ENCODE measurements at regions not wholly inside any gene's neighbourhood (a gene's known extent, or its start where the extent isn't known, plus 50 kb on each side); places are given as distances from the start of the nearest gene placed in this dataset.

GRCh38 chr17:79539944-79540705, 70.7 kb downstream of the RBFOX3 start:
- TF ChIP-seq POLR2AphosphoS5 (IDR thresholded peaks at IDR 0.05) (no peak), EP300 (IDR thresholded peaks at IDR 0.05) (no peak), POLR2A (IDR thresholded peaks at IDR 0.05) (no peak), CTCF (IDR thresholded peaks at IDR 0.05) (no peak)
- Histone ChIP-seq H3K27ac (no peak overlapping the region), H3K36me3 (no peaks in the 10 kb centered on the region), H3K9me3 (no peaks in the 10 kb centered on the region), H3K4me1 (no peaks in the 10 kb centered on the region), H3K27me3 (peaks cover 34% of the 10 kb centered on the region), H3K4me3 (no peak overlapping the region)
- ATAC-seq, result no peak
- WGBS, 2 donors (ENCODE audit: low coverage in 1 of 2), result 67 to 74% methylated on average over 8 to 12 of the region's 25 CpGs

- Histone ChIP-seq H3K4me1 (no peaks in the 10 kb centered on the region), H3K36me3 (no peaks in the 10 kb centered on the region), H3K27ac (no peak overlapping the region), H3K9me3 (no peaks in the 10 kb centered on the region), H3K4me3 (no peak overlapping the region), H3K27me3 (peaks cover 23% of the 10 kb centered on the region)
- TF ChIP-seq CTCF (IDR thresholded peaks at IDR 0.05) (no peak), POLR2A (IDR thresholded peaks at IDR 0.05) (no peak), EP300 (IDR thresholded peaks at IDR 0.05) (no peak), POLR2AphosphoS5 (IDR thresholded peaks at IDR 0.05) (no peak)
- ATAC-seq, result no peak
- WGBS, 2 donors (ENCODE audit: low coverage in 1 of 2), result 91% methylated on average over 5 of the region's 6 CpGs; no CpG with 5 or more reads in 1 of the 2 donors
Observed at GRCh38 chr17:79538291-79538690, 72.6 kb downstream of the RBFOX3 start.

- Histone ChIP-seq H3K4me1 (no peaks in the 10 kb centered on the region), H3K9me3 (no peaks in the 10 kb centered on the region), H3K4me3 (no peak overlapping the region), H3K27ac (no peak overlapping the region), H3K36me3 (no peaks in the 10 kb centered on the region), H3K27me3 (peaks cover 24% of the 10 kb centered on the region)
- ATAC-seq, result no peak
- no peak for TF ChIP-seq EP300 (IDR thresholded peaks at IDR 0.05)
- TF ChIP-seq POLR2A (IDR thresholded peaks at IDR 0.05), result no peak
- no peak for TF ChIP-seq CTCF (IDR thresholded peaks at IDR 0.05)
- no peak for TF ChIP-seq POLR2AphosphoS5 (IDR thresholded peaks at IDR 0.05)
- 100% methylated on average over 1 of the region's 4 CpGs; no CpG with 5 or more reads in 1 of the 2 donors for WGBS, 2 donors (ENCODE audit: low coverage in 1 of 2)
Observed at GRCh38 chr17:79537686-79538085, 73.2 kb downstream of the RBFOX3 start.

GRCh38 chr17:79537061-79537460, 73.8 kb downstream of the RBFOX3 start:
- no peak for ATAC-seq
- no peak overlapping the region for H3K27ac ChIP-seq
- WGBS, 2 donors (ENCODE audit: low coverage in 1 of 2), result 86 to 88% methylated on average over 1 to 7 of the region's 7 CpGs
- TF ChIP-seq CTCF (IDR thresholded peaks at IDR 0.05) (no peak), EP300 (IDR thresholded peaks at IDR 0.05) (no peak), POLR2AphosphoS5 (IDR thresholded peaks at IDR 0.05) (no peak), POLR2A (IDR thresholded peaks at IDR 0.05) (no peak)
- no peaks in the 10 kb centered on the region for H3K4me1 ChIP-seq
- H3K27me3 ChIP-seq, result peaks cover 30% of the 10 kb centered on the region
- no peaks in the 10 kb centered on the region for H3K36me3 ChIP-seq
- H3K4me3 ChIP-seq, result no peak overlapping the region
- no peaks in the 10 kb centered on the region for H3K9me3 ChIP-seq

GRCh38 chr17:79536212-79536840, 74.5 kb downstream of the RBFOX3 start:
- TF ChIP-seq POLR2A (IDR thresholded peaks at IDR 0.05) (no peak), CTCF (IDR thresholded peaks at IDR 0.05) (no peak), EP300 (IDR thresholded peaks at IDR 0.05) (no peak), POLR2AphosphoS5 (IDR thresholded peaks at IDR 0.05) (no peak)
- ATAC-seq, result no peak
- Histone ChIP-seq H3K9me3 (no peaks in the 10 kb centered on the region), H3K27me3 (peaks cover 32% of the 10 kb centered on the region), H3K36me3 (no peaks in the 10 kb centered on the region), H3K27ac (no peak overlapping the region), H3K4me1 (no peaks in the 10 kb centered on the region), H3K4me3 (no peak overlapping the region)
- 63% methylated on average over 2 of the region's 15 CpGs; no CpG with 5 or more reads in 1 of the 2 donors for WGBS, 2 donors (ENCODE audit: low coverage in 1 of 2)
